ENCODE measurements at regions not wholly inside any gene's neighbourhood (a gene's known extent, or its start where the extent isn't known, plus 50 kb on each side); places are given as distances from the start of the nearest gene placed in this dataset.

GRCh38 chr15:70519616-70520015, 243.7 kb downstream of the UACA start:
- Histone ChIP-seq H3K27me3 (no peaks in the 10 kb centered on the region), H3K27ac (no peak overlapping the region), H3K36me3 (no peaks in the 10 kb centered on the region), H3K4me1 (no peaks in the 10 kb centered on the region), H3K9me3 (no peaks in the 10 kb centered on the region), H3K4me3 (no peak overlapping the region)
- no peak for DNase-seq
- intact Hi-C loops (cut with DNase I; ENCODE audit: low total_unique reads): no loop called here
- TF ChIP-seq POLR2A (IDR thresholded peaks at IDR 0.05) (no peak), CTCF (IDR thresholded peaks at IDR 0.05) (no peak)

- no peak for DNase-seq
- Histone ChIP-seq H3K9me3 (no peaks in the 10 kb centered on the region), H3K27ac (no peak overlapping the region), H3K4me1 (no peaks in the 10 kb centered on the region), H3K27me3 (no peaks in the 10 kb centered on the region), H3K36me3 (no peaks in the 10 kb centered on the region), H3K4me3 (no peak overlapping the region)
- intact Hi-C loops (cut with DNase I; ENCODE audit: low total_unique reads): no loop called here
- no peak for TF ChIP-seq POLR2A (IDR thresholded peaks at IDR 0.05)
- TF ChIP-seq CTCF (IDR thresholded peaks at IDR 0.05): no peak
These were observed 244.4 kb downstream of the UACA start for GRCh38 chr15:70519004-70519365.

- no peaks in the 10 kb centered on the region for H3K9me3 ChIP-seq
- H3K4me1 ChIP-seq: no peaks in the 10 kb centered on the region
- H3K27me3 ChIP-seq: no peaks in the 10 kb centered on the region
- no peak overlapping the region for H3K4me3 ChIP-seq
- no peak overlapping the region for H3K27ac ChIP-seq
- intact Hi-C loops (cut with DNase I; ENCODE audit: low total_unique reads): no loop called here
- no peaks in the 10 kb centered on the region for H3K36me3 ChIP-seq
- TF ChIP-seq CTCF (IDR thresholded peaks at IDR 0.05): no peak
- TF ChIP-seq POLR2A (IDR thresholded peaks at IDR 0.05): no peak
- DNase-seq: no peak
These were observed 245.0 kb downstream of the UACA start for GRCh38 chr15:70518201-70519003.

- Histone ChIP-seq H3K9me3 (no peaks in the 10 kb centered on the region), H3K27me3 (no peaks in the 10 kb centered on the region), H3K4me1 (no peaks in the 10 kb centered on the region), H3K27ac (no peak overlapping the region), H3K4me3 (no peak overlapping the region), H3K36me3 (no peaks in the 10 kb centered on the region)
- DNase-seq: no peak
- TF ChIP-seq CTCF (IDR thresholded peaks at IDR 0.05): no peak
- no peak for TF ChIP-seq POLR2A (IDR thresholded peaks at IDR 0.05)
- intact Hi-C loops (cut with DNase I; ENCODE audit: low total_unique reads): no loop called here
These were observed 246.2 kb downstream of the UACA start for GRCh38 chr15:70517194-70517590.

GRCh38 chr15:70516408-70517193, 246.8 kb downstream of the UACA start:
- no peak for DNase-seq
- Histone ChIP-seq H3K4me3 (no peak overlapping the region), H3K27me3 (no peaks in the 10 kb centered on the region), H3K9me3 (no peaks in the 10 kb centered on the region), H3K27ac (no peak overlapping the region), H3K36me3 (no peaks in the 10 kb centered on the region), H3K4me1 (no peaks in the 10 kb centered on the region)
- TF ChIP-seq CTCF (IDR thresholded peaks at IDR 0.05) (no peak), POLR2A (IDR thresholded peaks at IDR 0.05) (no peak)
- intact Hi-C loops (cut with DNase I; ENCODE audit: low total_unique reads): no loop called here
